WERI-Rb-1 (cell line): ENCODE measurements at regions not wholly inside any gene's neighbourhood (a gene's known extent, or its start where the extent isn't known, plus 50 kb on each side); places are given as distances from the start of the nearest gene placed in this dataset.

Experiments
- DNase-seq: peaks from one replicate; pipeline ENCODE4 v3.0.0-alpha.2; 2020
- H3K27ac ChIP-seq: fragments of 250-450 bp; sonication (Bioruptor Pico); 2 replicates; pipeline ENCODE4 v1.5.1; 2020; ENCODE audit warnings: mild to moderate bottlenecking, moderate library complexity
- H3K27me3 ChIP-seq: fragments of 250-450 bp; sonication (Bioruptor Pico); 2 replicates; pipeline ENCODE4 v1.5.1; 2021; ENCODE audit warnings: mild to moderate bottlenecking, low read depth, moderate library complexity; ENCODE audit not compliant: insufficient read depth, severe bottlenecking
- H3K36me3 ChIP-seq: fragments of 250-450 bp; sonication (Bioruptor Pico); 2 replicates; pipeline ENCODE4 v1.5.1; 2020; ENCODE audit warnings: mild to moderate bottlenecking, moderate library complexity
- H3K4me3 ChIP-seq: 2 replicates; pipeline ENCODE4 v1.5.1; 2011; ENCODE audit warnings: low read depth, mild to moderate bottlenecking, control low read depth, low read length
- H3K9me3 ChIP-seq: fragments of 250-450 bp; sonication (Bioruptor Pico); 2 replicates; pipeline ENCODE4 v1.5.1; 2021; ENCODE audit warnings: mild to moderate bottlenecking, moderate library complexity; ENCODE audit not compliant: severe bottlenecking
- TF ChIP-seq, protein P1 (sequence below): IDR thresholded peaks from 2 replicates; pipeline ENCODE4 v1.5.1; 2011; ENCODE audit warnings: low read depth, mild to moderate bottlenecking, control low read depth, inconsistent platforms, low read length

GRCh38 chrX:27404366-27404765 lies 58.8 kb downstream of the PPP4R3C start:
- Histone ChIP-seq H3K27ac (no peak overlapping the region), H3K4me3 (no peak overlapping the region), H3K27me3 (no peaks in the 10 kb centered on the region), H3K9me3 (no peaks in the 10 kb centered on the region), H3K36me3 (no peaks in the 10 kb centered on the region)
- no peak for DNase-seq
- TF ChIP-seq, protein P1, sequence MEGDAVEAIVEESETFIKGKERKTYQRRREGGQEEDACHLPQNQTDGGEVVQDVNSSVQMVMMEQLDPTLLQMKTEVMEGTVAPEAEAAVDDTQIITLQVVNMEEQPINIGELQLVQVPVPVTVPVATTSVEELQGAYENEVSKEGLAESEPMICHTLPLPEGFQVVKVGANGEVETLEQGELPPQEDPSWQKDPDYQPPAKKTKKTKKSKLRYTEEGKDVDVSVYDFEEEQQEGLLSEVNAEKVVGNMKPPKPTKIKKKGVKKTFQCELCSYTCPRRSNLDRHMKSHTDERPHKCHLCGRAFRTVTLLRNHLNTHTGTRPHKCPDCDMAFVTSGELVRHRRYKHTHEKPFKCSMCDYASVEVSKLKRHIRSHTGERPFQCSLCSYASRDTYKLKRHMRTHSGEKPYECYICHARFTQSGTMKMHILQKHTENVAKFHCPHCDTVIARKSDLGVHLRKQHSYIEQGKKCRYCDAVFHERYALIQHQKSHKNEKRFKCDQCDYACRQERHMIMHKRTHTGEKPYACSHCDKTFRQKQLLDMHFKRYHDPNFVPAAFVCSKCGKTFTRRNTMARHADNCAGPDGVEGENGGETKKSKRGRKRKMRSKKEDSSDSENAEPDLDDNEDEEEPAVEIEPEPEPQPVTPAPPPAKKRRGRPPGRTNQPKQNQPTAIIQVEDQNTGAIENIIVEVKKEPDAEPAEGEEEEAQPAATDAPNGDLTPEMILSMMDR = no peak

GRCh38 chrX:27399146-27399456 lies 64.0 kb downstream of the PPP4R3C start:
- H3K9me3 ChIP-seq = no peaks in the 10 kb centered on the region
- H3K36me3 ChIP-seq = no peaks in the 10 kb centered on the region
- TF ChIP-seq, protein P1 = no peak
- no peaks in the 10 kb centered on the region for H3K27me3 ChIP-seq
- H3K27ac ChIP-seq = no peak overlapping the region
- H3K4me3 ChIP-seq = no peak overlapping the region
- no peak for DNase-seq

GRCh38 chrX:27391623-27392022 lies 71.5 kb downstream of the PPP4R3C start:
- Histone ChIP-seq H3K36me3 (no peaks in the 10 kb centered on the region), H3K27ac (no peak overlapping the region), H3K4me3 (no peak overlapping the region), H3K27me3 (no peaks in the 10 kb centered on the region), H3K9me3 (no peaks in the 10 kb centered on the region)
- TF ChIP-seq, protein P1 = no peak
- DNase-seq = no peak

- Histone ChIP-seq H3K36me3 (no peaks in the 10 kb centered on the region), H3K4me3 (no peak overlapping the region), H3K27ac (no peak overlapping the region), H3K27me3 (no peaks in the 10 kb centered on the region), H3K9me3 (no peaks in the 10 kb centered on the region)
- DNase-seq = no peak
- TF ChIP-seq, protein P1 = no peak
Observed at GRCh38 chrX:27381419-27381818, 81.7 kb downstream of the PPP4R3C start.

- no peaks in the 10 kb centered on the region for H3K36me3 ChIP-seq
- H3K27me3 ChIP-seq = no peaks in the 10 kb centered on the region
- DNase-seq = no peak
- H3K9me3 ChIP-seq = no peaks in the 10 kb centered on the region
- TF ChIP-seq, protein P1 = no peak
- no peak overlapping the region for H3K4me3 ChIP-seq
- no peak overlapping the region for H3K27ac ChIP-seq
Observed at GRCh38 chrX:27380163-27380845, 82.8 kb downstream of the PPP4R3C start.

GRCh38 chrX:27354021-27354420 lies 109.1 kb downstream of the PPP4R3C start:
- DNase-seq = no peak
- Histone ChIP-seq H3K9me3 (no peaks in the 10 kb centered on the region), H3K36me3 (no peaks in the 10 kb centered on the region), H3K27ac (no peak overlapping the region), H3K27me3 (no peaks in the 10 kb centered on the region), H3K4me3 (no peak overlapping the region)
- TF ChIP-seq, protein P1 = no peak
